Heart right ventricle (tissue), 16 donors: ENCODE measurements at regions not wholly inside any gene's neighbourhood (a gene's known extent, or its start where the extent isn't known, plus 50 kb on each side); places are given as distances from the start of the nearest gene placed in this dataset.
A peak's percentile ranks its signal among the peaks of the same experiment; 100 is the strongest.

Experiments
- ATAC-seq, 8 donors: fragments of 200-7000 bp; cut with Tn5 transposase; one replicate each; pipeline ENCODE4 v1.9.1; 2020; ENCODE audit warnings: mild to moderate bottlenecking in 8 of 8, moderate library complexity in 8 of 8, moderate number of reproducible peaks in 1 of 8
- DNase-seq, 2 donors: peaks; one replicate each; pipeline ENCODE4 v3.0.0-alpha.2; 2020
- H3K27ac ChIP-seq, 10 donors: fragments of 200-600 bp; sonication (generic) in 2 of 10; one replicate each; pipeline versions ENCODE4 v1.5.0 to v1.8.0; 2020 to 2022; ENCODE audit warnings: mild to moderate bottlenecking in 3 of 10
- H3K27me3 ChIP-seq, 7 donors: fragments of 200-600 bp; one replicate each; pipeline ENCODE4 v1.8.0; 2021 to 2022; ENCODE audit warnings: mild to moderate bottlenecking in 2 of 7
- H3K36me3 ChIP-seq, 9 donors: fragments of 200-600 bp; sonication (generic) in 1 of 9; one replicate each; pipeline versions ENCODE4 v1.5.0 to v1.8.0; 2020 to 2022; ENCODE audit warnings: mild to moderate bottlenecking in 2 of 9
- H3K4me1 ChIP-seq, 9 donors: fragments of 200-600 bp; sonication (generic) in 1 of 9; one replicate each; pipeline versions ENCODE4 v1.5.0 to v1.8.0; 2020 to 2022; ENCODE audit warnings: mild to moderate bottlenecking in 4 of 9
- H3K4me3 ChIP-seq, 10 donors: fragments of 200-600 bp; sonication (generic) in 2 of 10; one replicate each; pipeline versions ENCODE4 v1.5.0 to v1.8.0; 2020 to 2022; ENCODE audit warnings: mild to moderate bottlenecking in 7 of 10, moderate library complexity in 2 of 10
- H3K9me3 ChIP-seq, 11 donors: fragments of 200-600 bp in 10 of 11; sonication (generic) in 2 of 11; one replicate each; pipeline versions ENCODE4 v1.5.0 to v1.8.0; 2013 to 2022; ENCODE audit warnings: mild to moderate bottlenecking in 2 of 11, control low read depth in 1 of 11, moderate library complexity in 1 of 11
- WGBS, 2 donors: extraction: QIAGEN DNeasy Blood & Tissue Kit; methylation state at CpG; one replicate each; pipeline ENCODE4 v1.1.7; 2013; ENCODE audit warnings: inconsistent platforms in 1 of 2; 5-methylcytosine and 5-hydroxymethylcytosine counted together
- intact Hi-C, 10 donors: fragments of 100-400 bp; cut with DNase I; formaldehyde crosslinking; loops; one replicate each; pipeline versions ENCODE4 v1.11.1 to v1.14.2; 2022
- TF ChIP-seq, protein P1 (sequence below), 9 donors: fragments of 200-600 bp; sonication (generic) in 2 of 9; IDR thresholded peaks; one replicate each; pipeline versions ENCODE4 v1.5.0 to v1.8.0; 2021 to 2022; ENCODE audit warnings: antibody characterized with exemption in 9 of 9, mild to moderate bottlenecking in 5 of 9, moderate library complexity in 1 of 9
- donor health status: Arrhythmogenic right ventricular cardiomyopathy.
- donor health status: ischemic (EF 13 %, LVEDD 7.1; RV severe dilation, severe dysfunction).
- donor health status: healthy with polysubstance abuse.
- donor health status: DM: no; HTN: yes; CAD: no.
- donor health status: DM: no; HTN: no; CAD: no.
- donor health status: ischemic (EF 25% LVEDD 6.9; RV normal size, moderate dysfunction).
- donor health status: ischemic (EF 25% LVEDD 5.7; RV mildly dilated, moderate dysfunction).
- donor health status: healthy.
- donor health status: DM: yes; HTN: yes; CAD: no.
- donor health status: Ischemic cardiomyopathy.
- donor health status: ischemic (EF 35%, LVEDD 5.7; RV mildly dilated, moderate dysfunction).
- donor health status: nonischemic (EF 11% LVEDD 7.7; RV severe dilation, severe dysfunction).
- donor health status: DM: yes; HTN: yes; CAD: no.
- donor health status: PGD.
- donor health status: ischemic (EF 29% LVEDD 5.4; RV normal size, mild dysfunction).
- donor health status: nonischemic (EF 23%, LVEDD 6.1; RV moderate dilation, normal function).

DNA sequence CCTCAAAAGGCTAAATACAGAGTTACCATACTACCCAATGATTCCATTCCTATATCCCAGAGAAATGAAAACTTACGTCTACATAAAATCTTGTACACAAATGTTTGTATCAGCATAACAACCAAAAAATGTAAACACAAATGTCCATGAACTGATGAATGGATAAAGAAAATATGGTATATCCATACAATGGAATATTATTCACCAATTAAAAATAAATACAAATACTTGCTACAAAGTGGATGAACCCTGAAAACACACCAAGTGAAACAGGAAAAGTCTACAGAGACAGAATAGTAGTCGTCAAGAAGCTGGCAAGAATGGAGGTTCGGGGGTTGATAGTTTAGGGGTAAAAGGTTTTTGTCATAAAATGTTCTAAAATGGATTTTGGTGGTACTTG is 54.0 kb upstream of the ANKRD28 start:
- TF ChIP-seq, protein P1, sequence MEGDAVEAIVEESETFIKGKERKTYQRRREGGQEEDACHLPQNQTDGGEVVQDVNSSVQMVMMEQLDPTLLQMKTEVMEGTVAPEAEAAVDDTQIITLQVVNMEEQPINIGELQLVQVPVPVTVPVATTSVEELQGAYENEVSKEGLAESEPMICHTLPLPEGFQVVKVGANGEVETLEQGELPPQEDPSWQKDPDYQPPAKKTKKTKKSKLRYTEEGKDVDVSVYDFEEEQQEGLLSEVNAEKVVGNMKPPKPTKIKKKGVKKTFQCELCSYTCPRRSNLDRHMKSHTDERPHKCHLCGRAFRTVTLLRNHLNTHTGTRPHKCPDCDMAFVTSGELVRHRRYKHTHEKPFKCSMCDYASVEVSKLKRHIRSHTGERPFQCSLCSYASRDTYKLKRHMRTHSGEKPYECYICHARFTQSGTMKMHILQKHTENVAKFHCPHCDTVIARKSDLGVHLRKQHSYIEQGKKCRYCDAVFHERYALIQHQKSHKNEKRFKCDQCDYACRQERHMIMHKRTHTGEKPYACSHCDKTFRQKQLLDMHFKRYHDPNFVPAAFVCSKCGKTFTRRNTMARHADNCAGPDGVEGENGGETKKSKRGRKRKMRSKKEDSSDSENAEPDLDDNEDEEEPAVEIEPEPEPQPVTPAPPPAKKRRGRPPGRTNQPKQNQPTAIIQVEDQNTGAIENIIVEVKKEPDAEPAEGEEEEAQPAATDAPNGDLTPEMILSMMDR (IDR thresholded peaks at IDR 0.05) = no peak
- H3K27ac ChIP-seq = no peak overlapping the region
- no peaks in the 10 kb centered on the region for H3K27me3 ChIP-seq
- no peak overlapping the region for H3K4me3 ChIP-seq
- intact Hi-C loops = loop anchor here in 2 of 10 donors (10.0 kb wide), 3 partner anchors 113 to 193 kb away; no protein-coding TSS in a partner anchor
- ATAC-seq (no peak), DNase-seq (no peak)
- H3K4me1 ChIP-seq = peaks cover 0 to 9% (median 0%) of the 10 kb centered on the region in 9 donors
- WGBS, 2 donors = 97 to 99% methylated on average over 3 of the region's 3 CpGs
- H3K36me3 ChIP-seq = no peaks in the 10 kb centered on the region
- H3K9me3 ChIP-seq = peaks cover 0 to 22% (median 5%) of the 10 kb centered on the region in 11 donors

DNA sequence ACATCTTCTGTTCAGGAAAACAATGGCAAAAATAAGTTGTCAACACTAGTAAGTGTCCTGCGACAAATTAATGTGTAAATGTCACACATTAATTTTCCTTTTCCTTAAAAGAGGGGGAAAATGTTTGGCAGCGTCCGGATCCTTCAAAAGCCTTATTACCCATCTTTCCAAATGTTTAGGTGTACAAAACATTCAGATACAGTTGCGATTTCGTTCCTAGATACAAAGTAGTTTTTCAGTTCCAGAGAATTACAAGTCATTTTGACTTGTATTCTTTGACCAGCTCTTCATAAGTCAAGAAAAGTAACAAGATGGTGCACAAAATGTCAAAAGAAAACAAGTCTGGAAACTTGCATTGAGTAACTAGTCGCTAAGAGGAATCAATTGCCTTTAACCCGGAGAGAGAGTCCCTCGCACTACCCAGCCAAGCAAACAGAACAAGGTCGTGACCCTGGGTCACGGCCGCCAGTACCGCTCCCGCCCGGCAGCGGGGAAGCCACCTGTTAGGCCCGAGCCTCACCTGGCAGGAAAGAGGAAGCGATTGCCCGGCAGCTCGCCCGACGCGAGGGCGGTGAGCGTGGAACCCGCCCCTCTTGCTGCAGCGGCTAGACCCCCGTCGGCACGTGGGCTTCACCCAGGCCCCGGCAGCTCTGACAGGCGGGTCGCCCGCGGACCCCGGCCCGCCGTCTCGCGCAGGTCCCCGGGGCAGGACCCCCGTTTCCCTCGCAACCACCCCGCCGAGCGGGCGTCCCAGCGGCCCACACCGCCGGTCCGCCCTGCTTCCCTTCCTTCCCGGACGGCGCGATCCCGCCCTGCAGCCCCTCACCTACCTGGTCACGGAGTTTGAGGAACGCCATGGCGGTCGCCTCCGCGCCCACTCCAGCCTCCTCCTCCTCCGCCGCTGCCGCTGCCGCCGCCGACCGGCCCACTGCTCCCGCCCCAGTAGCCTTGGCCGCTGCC is 61.0 kb upstream of the ANKRD28 start:
- no peaks in the 10 kb centered on the region for H3K36me3 ChIP-seq
- ATAC-seq (peak in 6 of 8 donors; percentile 22 to 39 (median 30)), DNase-seq (peak; percentile 10 to 36)
- H3K4me3 ChIP-seq = peak overlapping the region; percentile 73 to 99 (median 90)
- 5 to 6% methylated on average over 57 to 70 of the region's 70 CpGs for WGBS, 2 donors
- TF ChIP-seq, protein P1 (IDR thresholded peaks at IDR 0.05) = no peak
- intact Hi-C loops = loop anchor here in 2 of 10 donors (10.0 kb wide), 3 partner anchors 106 to 186 kb away; no protein-coding TSS in a partner anchor
- H3K9me3 ChIP-seq = no peaks in the 10 kb centered on the region
- H3K4me1 ChIP-seq = peaks cover 0 to 24% (median 15%) of the 10 kb centered on the region in 9 donors
- no peaks in the 10 kb centered on the region for H3K27me3 ChIP-seq
- H3K27ac ChIP-seq = peak overlapping the region in 9 of 10 donors; percentile 64 to 84 (median 77)

DNA sequence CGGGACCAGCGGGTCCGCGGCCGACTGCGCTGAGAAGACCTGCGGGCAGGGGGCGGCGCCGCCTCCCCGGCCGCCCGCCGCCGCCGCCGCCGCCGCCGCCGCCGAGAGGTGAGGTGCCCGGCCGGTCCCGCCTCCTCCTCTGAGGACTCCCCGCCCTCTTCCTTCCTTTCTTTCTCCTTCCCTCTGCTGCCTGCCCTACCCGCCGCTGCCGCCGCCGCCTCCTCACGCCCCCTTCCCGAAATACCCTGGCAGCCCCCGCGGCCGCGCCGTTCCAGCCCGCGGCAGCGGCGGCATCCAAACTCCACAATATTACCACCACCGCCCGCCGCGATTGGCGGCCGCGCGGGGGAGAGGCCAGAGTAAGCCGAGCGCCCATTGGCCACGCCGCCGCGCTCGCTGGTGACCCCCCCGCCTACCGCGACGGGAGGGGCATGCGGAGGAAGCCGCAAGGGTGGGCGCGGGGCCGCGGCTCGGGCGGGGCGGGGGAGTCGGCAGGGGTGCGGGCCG is 61.8 kb upstream of the ANKRD28 start:
- no peaks in the 10 kb centered on the region for H3K9me3 ChIP-seq
- no peaks in the 10 kb centered on the region for H3K36me3 ChIP-seq
- H3K4me3 ChIP-seq = peak overlapping the region; percentile 73 to 99 (median 90)
- DNase-seq (peak; percentile 81 to 83), ATAC-seq (peak; percentile 94 to 97 (median 96))
- H3K4me1 ChIP-seq = peaks cover 0 to 24% (median 15%) of the 10 kb centered on the region in 9 donors
- H3K27ac ChIP-seq = peak overlapping the region in 9 of 10 donors; percentile 64 to 84 (median 77)
- intact Hi-C loops = loop anchor here in 2 of 10 donors (10.0 kb wide), 3 partner anchors 105 to 185 kb away; no protein-coding TSS in a partner anchor
- no peaks in the 10 kb centered on the region for H3K27me3 ChIP-seq
- WGBS, 2 donors = 0 to 1% methylated on average over 29 to 73 of the region's 73 CpGs
- TF ChIP-seq, protein P1 (IDR thresholded peaks at IDR 0.05) = no peak
